ENCODE measurements at regions not wholly inside any gene's neighbourhood (a gene's known extent, or its start where the extent isn't known, plus 50 kb on each side); places are given as distances from the start of the nearest gene placed in this dataset.
A peak's percentile ranks its signal among the peaks of the same experiment; 100 is the strongest.

DNA sequence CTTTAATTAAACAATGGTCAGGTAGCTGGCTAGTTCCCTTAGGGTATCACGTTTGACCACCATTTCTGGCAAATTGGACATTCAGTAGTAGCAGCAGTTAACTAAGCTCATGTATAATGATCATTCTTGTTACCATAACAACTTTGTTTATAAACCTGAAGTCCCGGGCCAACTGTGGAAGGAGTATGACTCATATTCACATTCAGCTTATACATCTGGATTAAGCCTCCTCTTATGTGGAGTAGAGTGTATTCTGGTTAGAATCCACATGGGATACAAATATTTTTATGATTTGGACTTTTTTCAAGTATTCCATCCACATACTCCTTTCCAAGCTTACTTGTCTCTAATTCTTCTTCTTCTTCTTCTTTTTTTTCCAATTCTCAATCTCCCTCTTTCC, 70.3 kb upstream of the ZSWIM2 start:
- peak; percentile 84 for DNase-seq

DNA sequence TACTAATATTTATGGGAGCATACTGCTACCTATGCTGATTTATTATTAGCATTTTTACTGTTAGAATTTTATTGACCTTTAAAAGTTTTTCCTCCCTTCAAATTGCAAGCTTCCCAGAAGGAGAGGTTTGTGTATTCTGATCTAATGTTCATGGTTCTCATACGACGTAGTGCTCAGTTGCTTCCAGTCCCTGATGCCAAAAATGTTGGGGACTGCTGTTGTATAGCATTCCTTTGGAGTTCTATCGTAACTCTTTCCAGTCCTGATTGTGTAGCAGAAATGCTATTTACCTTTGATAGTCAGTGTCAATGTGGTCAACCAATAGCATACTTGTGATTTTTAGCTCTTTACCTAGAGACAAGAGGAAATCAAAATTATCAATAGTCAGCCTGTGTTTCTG, 69.5 kb upstream of the ZSWIM2 start:
- DNase-seq, result no peak

DNA sequence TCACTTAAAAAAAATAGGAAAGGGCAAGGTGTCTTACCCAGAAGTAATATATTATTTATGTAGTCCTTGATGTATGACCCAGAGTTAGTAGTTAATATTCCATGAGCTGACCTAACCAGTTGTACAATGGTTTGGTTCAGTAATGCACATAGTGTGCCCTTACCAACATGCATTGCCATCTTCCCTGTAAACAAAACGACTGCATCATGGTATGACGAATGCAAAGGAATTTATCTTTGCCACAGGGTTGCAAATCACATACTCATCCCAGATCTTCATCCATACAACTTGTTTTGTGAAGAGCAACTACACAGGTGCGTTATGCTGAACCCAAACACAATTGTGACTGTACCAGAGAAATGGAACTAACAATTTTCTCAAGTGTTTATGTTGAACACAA, 68.9 kb upstream of the ZSWIM2 start:
- DNase-seq, result no peak

DNA sequence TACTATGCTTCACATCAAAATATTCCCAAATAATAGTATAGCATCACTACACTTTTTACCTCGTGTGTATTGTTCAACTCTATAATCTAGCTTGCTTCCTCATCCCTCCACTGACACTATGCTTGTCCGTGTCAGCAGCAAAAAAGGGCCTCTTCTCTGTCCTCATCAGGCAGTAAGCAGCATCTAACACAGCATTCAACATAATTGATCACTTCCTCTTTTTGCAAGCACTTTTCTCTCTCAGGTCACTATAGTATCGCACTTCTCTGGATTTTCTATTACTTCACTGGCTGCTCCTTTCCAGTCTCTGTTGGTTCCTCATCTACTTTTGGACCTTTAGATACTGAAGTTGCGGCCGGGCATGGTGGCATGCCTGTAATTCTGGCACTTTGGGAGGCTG, 64.9 kb upstream of the ZSWIM2 start:
- DNase-seq, result no peak

DNA sequence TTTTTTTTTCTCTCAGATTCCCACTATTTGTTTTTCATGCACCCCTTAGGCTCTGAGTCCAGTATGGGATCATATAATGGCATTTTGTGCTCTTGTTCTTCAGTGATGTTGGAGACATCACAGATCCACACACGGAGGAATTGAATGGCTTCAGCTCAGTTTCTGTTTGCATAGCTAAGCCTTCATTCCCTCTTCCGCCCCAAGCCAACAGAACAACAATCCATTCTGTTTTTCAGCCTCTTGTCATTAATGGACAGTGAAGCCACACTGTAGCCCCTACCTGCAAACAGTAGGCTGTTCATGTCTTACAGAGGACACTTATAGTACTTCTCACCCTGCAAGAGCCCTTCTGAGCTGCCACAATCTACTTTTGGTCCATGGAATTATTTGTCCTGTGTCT, 64.0 kb upstream of the ZSWIM2 start:
- DNase-seq, result no peak

DNA sequence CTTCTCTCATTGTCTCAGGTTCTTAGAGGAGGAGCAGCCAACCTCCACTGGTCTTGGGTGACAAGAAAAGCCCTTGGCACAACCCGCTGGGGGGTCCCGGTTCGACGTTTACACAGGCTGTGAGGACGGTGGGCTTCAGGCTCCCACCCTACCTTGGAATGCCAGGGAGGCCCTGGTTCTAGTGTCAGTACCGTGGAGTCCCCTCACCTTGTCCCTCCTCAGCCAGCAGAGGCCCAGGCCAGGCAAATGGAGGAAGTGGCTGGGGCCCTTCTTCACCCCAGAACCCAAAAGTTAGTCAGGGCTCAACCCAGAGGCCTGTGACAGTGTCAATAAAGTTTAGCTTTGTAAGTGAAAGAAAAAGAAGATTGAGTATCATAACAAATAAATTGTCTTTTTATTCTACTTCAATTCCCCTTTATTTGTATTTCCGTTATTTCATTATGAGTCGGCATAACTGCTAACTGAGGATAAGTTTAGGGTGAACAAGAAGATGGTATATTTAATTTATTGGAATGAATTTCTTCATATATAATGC, 62.6 kb upstream of the ZSWIM2 start:
- no peak for DNase-seq

DNA sequence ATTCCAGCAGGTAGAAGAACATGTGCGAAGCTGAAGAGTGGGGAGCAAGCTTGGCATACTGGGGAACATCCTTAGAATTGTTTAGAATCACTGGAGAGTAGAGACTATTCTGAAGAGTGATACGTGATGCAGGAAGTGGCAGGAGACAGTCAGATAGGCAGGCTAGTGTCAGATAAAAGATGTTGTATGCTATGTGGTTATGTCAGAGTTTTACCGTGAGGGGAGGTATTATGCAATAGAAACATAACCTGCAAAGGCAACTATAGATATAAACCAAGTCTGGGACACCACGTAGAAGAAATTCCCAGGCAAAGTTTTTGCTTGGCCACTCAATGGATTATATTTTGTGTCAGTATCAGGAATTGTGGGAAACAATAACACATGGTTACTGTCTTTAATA, 62.0 kb upstream of the ZSWIM2 start:
- no peak for DNase-seq

DNA sequence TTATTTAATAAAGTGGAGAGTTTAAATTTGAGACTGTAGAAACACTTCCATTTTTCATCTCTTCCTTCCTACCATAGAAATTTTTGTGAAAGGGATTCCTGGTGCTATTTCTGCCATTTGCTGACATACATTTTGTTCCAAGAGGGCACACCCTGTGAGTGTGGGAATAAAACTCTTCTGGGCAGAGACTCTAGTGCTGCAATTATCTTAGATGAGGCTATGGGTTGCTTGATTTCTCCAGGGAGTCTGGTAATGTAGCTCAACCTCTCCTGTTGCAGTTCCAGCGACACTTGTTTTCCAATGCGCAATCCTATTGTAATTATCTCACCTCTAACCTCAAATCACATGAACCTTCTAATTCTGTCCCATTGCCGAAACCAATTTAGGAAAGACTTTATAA, 60.1 kb upstream of the ZSWIM2 start:
- no peak for DNase-seq

DNA sequence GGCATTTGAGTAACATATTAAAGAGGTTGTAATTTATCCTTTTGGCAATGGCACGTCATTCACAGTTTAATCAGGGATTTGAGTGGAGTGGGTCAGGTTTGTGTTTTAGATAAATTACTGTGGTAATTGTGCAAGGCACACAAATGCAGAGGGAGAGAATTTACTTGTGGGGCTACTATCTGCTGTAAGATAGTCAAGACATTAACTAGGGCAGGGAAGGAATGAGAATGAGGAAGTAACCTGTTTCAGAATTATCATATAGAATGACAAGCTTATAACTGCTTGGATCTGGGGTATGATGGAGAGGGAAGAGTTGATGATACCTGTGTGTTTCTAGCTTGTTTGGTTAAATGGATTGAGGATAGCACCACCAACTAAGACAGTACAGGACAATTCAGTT, 58.9 kb upstream of the ZSWIM2 start:
- no peak for DNase-seq

DNA sequence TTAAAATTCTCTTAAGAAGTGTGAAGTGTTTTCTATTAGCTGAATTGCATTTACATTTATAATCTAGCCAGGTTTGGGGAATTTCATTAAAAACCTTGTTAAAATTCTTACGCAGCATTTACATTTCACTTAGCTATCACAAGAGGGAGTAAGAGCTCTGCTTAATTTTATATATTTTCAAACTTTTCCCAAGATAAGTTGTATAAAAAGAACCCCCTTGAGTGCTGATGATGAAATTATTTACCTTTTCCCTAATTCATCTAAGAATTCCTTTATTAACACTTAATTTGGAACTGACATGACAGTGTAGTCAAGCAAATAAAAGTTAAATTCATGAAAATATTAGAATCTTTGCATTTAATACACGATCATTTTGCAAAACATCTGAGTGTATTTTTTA, 54.2 kb upstream of the ZSWIM2 start:
- DNase-seq, result peak; percentile 6

Data from fibroblast of skin of right quadriceps (primary cell).